ENCODE measurements at regions not wholly inside any gene's neighbourhood (a gene's known extent, or its start where the extent isn't known, plus 50 kb on each side); places are given as distances from the start of the nearest gene placed in this dataset.

- TF ChIP-seq CTCF (conservative IDR thresholded peaks at IDR 0.05) (no peak), ZFX (IDR thresholded peaks at IDR 0.05) (no peak)
Observed at GRCh38 chr4:175540732-175541131, 271.3 kb downstream of the GPM6A start.
